ENCODE measurements at regions not wholly inside any gene's neighbourhood (a gene's known extent, or its start where the extent isn't known, plus 50 kb on each side); places are given as distances from the start of the nearest gene placed in this dataset.

GRCh38 chr5:116938488-116938887 lies 363.9 kb upstream of the SEMA6A start:
- Histone ChIP-seq H4K20me1 (ENCODE audit: control insufficient read depth, insufficient read depth, insufficient read length) (no peaks in the 10 kb centered on the region), H3K4ac (ENCODE audit: low read depth, low read length) (no peak overlapping the region), H3K56ac (ENCODE audit: insufficient read length, low read depth, low read length) (no peak overlapping the region), H3K9me3 (ENCODE audit: control insufficient read depth, low read depth, low read length) (no peaks in the 10 kb centered on the region), H4K8ac (replicated peaks; ENCODE audit: insufficient read length, low read depth, low read length) (no peak overlapping the region), H2AK5ac (ENCODE audit: insufficient read length, low read length) (no peak overlapping the region), H4K91ac (ENCODE audit: insufficient read length, low read depth, low read length) (no peak overlapping the region), H2BK20ac (ENCODE audit: low read depth, low read length, poor library complexity, severe bottlenecking) (no peak overlapping the region), H3K4me2 (ENCODE audit: insufficient read depth, insufficient read length, low read length) (no peak overlapping the region), H3K27ac (ENCODE audit: insufficient read length, low read depth, low read length) (peak overlapping the region; percentile 61), H4K5ac (ENCODE audit: insufficient read length, low read depth, low read length) (no peak overlapping the region), H3K79me2 (ENCODE audit: insufficient read depth, low read length) (no peaks in the 10 kb centered on the region), H3T11ph (ENCODE audit: low read length) (no peak overlapping the region), H2BK120ac (ENCODE audit: low read depth, low read length, poor library complexity, severe bottlenecking) (no peak overlapping the region), H2BK5ac (ENCODE audit: insufficient read length, low read length) (no peak overlapping the region), H3K23me2 (ENCODE audit: insufficient read length, low read depth, low read length, poor library complexity, severe bottlenecking) (no peaks in the 10 kb centered on the region), H2BK15ac (ENCODE audit: low read depth, low read length) (no peak overlapping the region), H3K79me1 (ENCODE audit: insufficient read depth, low read depth, low read length, poor library complexity, severe bottlenecking) (no peaks in the 10 kb centered on the region), H2BK12ac (ENCODE audit: insufficient read length, low read depth, low read length) (no peak overlapping the region), H3K4me1 (ENCODE audit: insufficient read depth, low read length) (peaks cover 4% of the 10 kb centered on the region; the same call in 1 of the 2 replicates), H3K18ac (ENCODE audit: insufficient read length, low read depth, low read length) (no peak overlapping the region), H2AFZ (ENCODE audit: low read length) (no peak overlapping the region), H3K27me3 (ENCODE audit: insufficient read depth, low read length) (no peaks in the 10 kb centered on the region), H3K9ac (ENCODE audit: extremely low read depth, insufficient read length, low read length) (no peak overlapping the region), H3K14ac (ENCODE audit: insufficient read depth, low read length) (no peak overlapping the region), H3K23ac (ENCODE audit: insufficient read length, low read depth, low read length) (no peak overlapping the region)
- Mint-ChIP-seq H3K27ac (peak overlapping the region; percentile 83 to 91 (median 90)), H3K36me3 (ENCODE audit: insufficient read depth in 1 of 3, low read depth in 3 of 3) (no peaks in the 10 kb centered on the region; a peak in 1 of 7 replicates), H3K4me1 (peaks cover 35 to 41% of the 10 kb centered on the region in 2 experiments), H3K9me3 (no peaks in the 10 kb centered on the region), H3K4me3 (peak overlapping the region in 1 of 2 experiments; percentile 1; a peak in 1 of 5 replicates), H3K27me3 (ENCODE audit: low read depth) (no peaks in the 10 kb centered on the region)
- WGBS (ENCODE audit: extremely low coverage, insufficient read length, low lambda C conversion rate) = no CpG with 5 or more reads among the region's 1 CpG
- DNase-seq = peak; percentile 88
- TF ChIP-seq CTCF (conservative IDR thresholded peaks at IDR 0.05) = no peak
